ENCODE measurements at regions not wholly inside any gene's neighbourhood (a gene's known extent, or its start where the extent isn't known, plus 50 kb on each side); places are given as distances from the start of the nearest gene placed in this dataset.

- Histone ChIP-seq H3K9ac (replicated peaks in 1 of 4; ENCODE audit: extremely low read depth in 1 of 4, low read depth in 3 of 4, low read length in 3 of 4) (no peak overlapping the region), H2BK120ac (replicated peaks; ENCODE audit: low read depth, low read length) (no peak overlapping the region), H3K9me3 (ENCODE audit: insufficient read depth in 2 of 2, low read depth in 1 of 2, low read length in 1 of 2) (peaks cover 5 to 12% of the 10 kb centered on the region in 2 experiments; a peak in 2 of 4 replicates), H3K79me2 (ENCODE audit: control insufficient read depth in 1 of 2, insufficient read depth in 2 of 2, low read length in 2 of 2) (no peaks in the 10 kb centered on the region), H2BK15ac (ENCODE audit: low read length) (no peak overlapping the region), H3K4ac (replicated peaks; ENCODE audit: insufficient read length, low read depth, low read length) (no peak overlapping the region), H3K4me1 (replicated peaks in 1 of 4; ENCODE audit: control insufficient read depth in 3 of 4, insufficient read depth in 4 of 4, low read length in 3 of 4) (no peaks in the 10 kb centered on the region; a peak in 2 of 7 replicates), H4K5ac (ENCODE audit: insufficient read length, low read depth, low read length) (no peak overlapping the region), H3K4me2 (ENCODE audit: insufficient read depth in 1 of 2, low read depth in 2 of 2, low read length in 2 of 2) (no peak overlapping the region), H2BK5ac (ENCODE audit: low read depth, low read length) (no peak overlapping the region), H3K56ac (replicated peaks; ENCODE audit: insufficient read length, low read depth, low read length) (no peak overlapping the region), H3K18ac (ENCODE audit: extremely low read depth, low read length) (no peak overlapping the region), H4K91ac (replicated peaks; ENCODE audit: insufficient read length, low read length) (no peak overlapping the region), H4K8ac (ENCODE audit: extremely low read depth, insufficient read depth, low read length) (no peak overlapping the region), H3K27me3 (replicated peaks in 1 of 4; ENCODE audit: control insufficient read depth in 3 of 4, extremely low read depth in 1 of 4, insufficient read depth in 3 of 4, low read length in 3 of 4) (no peaks in the 10 kb centered on the region), H2BK20ac (ENCODE audit: low read length) (no peak overlapping the region), H2BK12ac (ENCODE audit: low read depth, low read length) (no peak overlapping the region), H3K79me1 (ENCODE audit: low read depth, low read length) (no peaks in the 10 kb centered on the region), H4K20me1 (replicated peaks in 1 of 2; ENCODE audit: control insufficient read depth in 1 of 2, insufficient read depth in 2 of 2, low read length in 2 of 2) (no peaks in the 10 kb centered on the region), H3K14ac (ENCODE audit: insufficient read length) (no peak overlapping the region), H2AFZ (ENCODE audit: low read length) (no peak overlapping the region), H3K23ac (ENCODE audit: insufficient read length) (no peak overlapping the region), H3K4me3 (ENCODE audit: extremely low read depth in 1 of 4, insufficient read depth in 2 of 4, low read depth in 3 of 4, low read length in 4 of 4) (no peak overlapping the region), H3K23me2 (ENCODE audit: low read depth, low read length) (no peaks in the 10 kb centered on the region; the same call in 1 of the 2 replicates), H2AK5ac (ENCODE audit: low read depth, low read length) (no peak overlapping the region), H3K27ac (ENCODE audit: low read depth, low read length) (no peak overlapping the region), H3K36me3 (ENCODE audit: control insufficient read depth in 2 of 4, insufficient read depth in 4 of 4, low read length in 3 of 4) (no peaks in the 10 kb centered on the region)
- ChIA-PET CTCF (ENCODE audit: partially characterized antibody) (no interaction called here), POLR2A (ENCODE audit: partially characterized antibody) (no interaction called here)
- WGBS, 2 experiments (ENCODE audit: extremely low coverage in 1 of 2, insufficient coverage in 1 of 2, insufficient read length in 1 of 2, insufficient replicate concordance in 2 of 2, low coverage in 1 of 2, low lambda C conversion rate in 2 of 2, missing lambda C conversion rate in 1 of 2): 88% methylated on average over 1 of the region's 1 CpG; no CpG with 5 or more reads in 1 of the 2 experiments
- FAIRE-seq (no peak), DNase-seq (ENCODE audit: low read depth in 1 of 2, low spot score in 2 of 2) (no peak)
- TF ChIP-seq BRCA1 (IDR thresholded peaks at IDR 0.05; ENCODE audit: low read depth, low read length): no peak
- no peak for TF ChIP-seq POU5F1 (IDR thresholded peaks at IDR 0.05; ENCODE audit: low read depth, low read length)
- TF ChIP-seq NANOG (IDR thresholded peaks at IDR 0.05; ENCODE audit: insufficient read depth, low read depth, low read length, poor library complexity, severe bottlenecking): no peak
- no peak for TF ChIP-seq FOSL1 (IDR thresholded peaks at IDR 0.05; ENCODE audit: insufficient read depth, low read depth, low read length)
- no peak for TF ChIP-seq ATF3 (IDR thresholded peaks at IDR 0.05; ENCODE audit: insufficient read depth, low read depth, low read length)
- TF ChIP-seq KDM5A (IDR thresholded peaks at IDR 0.05; ENCODE audit: low read length): no peak
- TF ChIP-seq TBP (IDR thresholded peaks at IDR 0.05; ENCODE audit: low read depth, low read length): no peak
- no peak for TF ChIP-seq ZNF274 (IDR thresholded peaks at IDR 0.05; ENCODE audit: borderline replicate concordance, extremely low read depth, low read length)
- TF ChIP-seq EZH2 (IDR thresholded peaks at IDR 0.05; ENCODE audit: low read depth, low read length, severe bottlenecking): no peak
- no peak for TF ChIP-seq SIN3A (conservative IDR thresholded peaks at IDR 0.05 in 1 of 2, IDR thresholded peaks at IDR 0.05 in 1 of 2; ENCODE audit: low read depth in 1 of 2, low read length in 2 of 2)
- TF ChIP-seq, protein P1, sequence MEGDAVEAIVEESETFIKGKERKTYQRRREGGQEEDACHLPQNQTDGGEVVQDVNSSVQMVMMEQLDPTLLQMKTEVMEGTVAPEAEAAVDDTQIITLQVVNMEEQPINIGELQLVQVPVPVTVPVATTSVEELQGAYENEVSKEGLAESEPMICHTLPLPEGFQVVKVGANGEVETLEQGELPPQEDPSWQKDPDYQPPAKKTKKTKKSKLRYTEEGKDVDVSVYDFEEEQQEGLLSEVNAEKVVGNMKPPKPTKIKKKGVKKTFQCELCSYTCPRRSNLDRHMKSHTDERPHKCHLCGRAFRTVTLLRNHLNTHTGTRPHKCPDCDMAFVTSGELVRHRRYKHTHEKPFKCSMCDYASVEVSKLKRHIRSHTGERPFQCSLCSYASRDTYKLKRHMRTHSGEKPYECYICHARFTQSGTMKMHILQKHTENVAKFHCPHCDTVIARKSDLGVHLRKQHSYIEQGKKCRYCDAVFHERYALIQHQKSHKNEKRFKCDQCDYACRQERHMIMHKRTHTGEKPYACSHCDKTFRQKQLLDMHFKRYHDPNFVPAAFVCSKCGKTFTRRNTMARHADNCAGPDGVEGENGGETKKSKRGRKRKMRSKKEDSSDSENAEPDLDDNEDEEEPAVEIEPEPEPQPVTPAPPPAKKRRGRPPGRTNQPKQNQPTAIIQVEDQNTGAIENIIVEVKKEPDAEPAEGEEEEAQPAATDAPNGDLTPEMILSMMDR (IDR thresholded peaks at IDR 0.05; ENCODE audit: control extremely low read depth in 1 of 3, insufficient read depth in 1 of 3, low read depth in 1 of 3, low read length in 3 of 3): no peak
These were observed 341.0 kb upstream of the NPSR1 start for GRCh38 chr7:34317039-34317438.

Data from H1 (cell line).